ENCODE measurements at regions not wholly inside any gene's neighbourhood (a gene's known extent, or its start where the extent isn't known, plus 50 kb on each side); places are given as distances from the start of the nearest gene placed in this dataset.
"Not testable (repeated sequence)": the region's sequence is repeated elsewhere in the genome, so short reads cannot be mapped to it uniquely, and the experiment has no call there.

- DNase-seq (ENCODE audit: low spot score), result no peak
- no peak for TF ChIP-seq CTCF (IDR thresholded peaks at IDR 0.05)
- ATAC-seq (ENCODE audit: low FRiP score), result no peak
Observed at GRCh38 chr3:82637574-82637973, 876.1 kb upstream of the GBE1 start.

- TF ChIP-seq CTCF (IDR thresholded peaks at IDR 0.05), result no peak
- no peak for DNase-seq (ENCODE audit: low spot score)
- ATAC-seq (ENCODE audit: low FRiP score), result no peak
Observed at GRCh38 chr3:82636177-82636576, 874.7 kb upstream of the GBE1 start.

- ATAC-seq (ENCODE audit: low FRiP score) (no peak), DNase-seq (ENCODE audit: low spot score) (no peak)
- no peak for TF ChIP-seq CTCF (IDR thresholded peaks at IDR 0.05)
Observed at GRCh38 chr3:82633319-82633718, 871.9 kb upstream of the GBE1 start.

- no peak for TF ChIP-seq CTCF (IDR thresholded peaks at IDR 0.05)
- no peak for ATAC-seq (ENCODE audit: low FRiP score)
Observed at GRCh38 chr3:82629937-82630336, 868.5 kb upstream of the GBE1 start.

GRCh38 chr3:82628385-82629014, 867.1 kb upstream of the GBE1 start:
- TF ChIP-seq CTCF (IDR thresholded peaks at IDR 0.05), result no peak
- DNase-seq (ENCODE audit: low spot score) (no peak), ATAC-seq (ENCODE audit: low FRiP score) (no peak)

More at GRCh38 chr3:82629937-82630336, 868.5 kb upstream of the GBE1 start:
- no peak for DNase-seq (ENCODE audit: low spot score)

GRCh38 chr3:82627733-82628132, 866.3 kb upstream of the GBE1 start:
- DNase-seq (ENCODE audit: low spot score), result no peak
- TF ChIP-seq CTCF (IDR thresholded peaks at IDR 0.05), result no peak
- ATAC-seq (ENCODE audit: low FRiP score), result no peak

GRCh38 chr3:82620744-82621143, 859.3 kb upstream of the GBE1 start:
- not testable (repeated sequence) for ATAC-seq (ENCODE audit: low FRiP score); DNase-seq (ENCODE audit: low spot score)
